HFFc6 (cell line): ENCODE measurements at regions not wholly inside any gene's neighbourhood (a gene's known extent, or its start where the extent isn't known, plus 50 kb on each side); places are given as distances from the start of the nearest gene placed in this dataset.
"Not testable (repeated sequence)": the region's sequence is repeated elsewhere in the genome, so short reads cannot be mapped to it uniquely, and the experiment has no call there.

Experiments
- DNase-seq: peaks from one replicate; pipeline ENCODE4 v3.0.0-alpha.2; 2018
- H3K27ac Mint-ChIP-seq: 2 replicates; pipeline ENCODE4 v1.8.0; 2020; ENCODE audit warnings: mild to moderate bottlenecking, mixed read lengths
- H3K27me3 Mint-ChIP-seq: 2 replicates; pipeline ENCODE4 v1.8.0; 2021; ENCODE audit warnings: mild to moderate bottlenecking, moderate library complexity, mixed read lengths; ENCODE audit not compliant: insufficient read depth
- H3K36me3 Mint-ChIP-seq: 2 replicates; pipeline ENCODE4 v1.8.0; 2021; ENCODE audit warnings: low read depth, mixed read lengths
- H3K4me1 Mint-ChIP-seq: 2 replicates; pipeline ENCODE4 v1.8.0; 2020; ENCODE audit warnings: low read depth, mixed read lengths
- H3K4me3 Mint-ChIP-seq: 2 replicates; pipeline ENCODE4 v1.8.0; 2020; ENCODE audit warnings: mild to moderate bottlenecking, moderate library complexity, mixed read lengths
- H3K9me3 Mint-ChIP-seq: 2 replicates; pipeline ENCODE4 v1.8.0; 2020; ENCODE audit warnings: mild to moderate bottlenecking, mixed read lengths
- CTCF ChIP-seq: fragments of 200-600 bp; sonication (generic); IDR thresholded peaks from 2 replicates; pipeline ENCODE4 v1.5.0; 2021; ENCODE audit warnings: antibody characterized with exemption, mild to moderate bottlenecking

DNA sequence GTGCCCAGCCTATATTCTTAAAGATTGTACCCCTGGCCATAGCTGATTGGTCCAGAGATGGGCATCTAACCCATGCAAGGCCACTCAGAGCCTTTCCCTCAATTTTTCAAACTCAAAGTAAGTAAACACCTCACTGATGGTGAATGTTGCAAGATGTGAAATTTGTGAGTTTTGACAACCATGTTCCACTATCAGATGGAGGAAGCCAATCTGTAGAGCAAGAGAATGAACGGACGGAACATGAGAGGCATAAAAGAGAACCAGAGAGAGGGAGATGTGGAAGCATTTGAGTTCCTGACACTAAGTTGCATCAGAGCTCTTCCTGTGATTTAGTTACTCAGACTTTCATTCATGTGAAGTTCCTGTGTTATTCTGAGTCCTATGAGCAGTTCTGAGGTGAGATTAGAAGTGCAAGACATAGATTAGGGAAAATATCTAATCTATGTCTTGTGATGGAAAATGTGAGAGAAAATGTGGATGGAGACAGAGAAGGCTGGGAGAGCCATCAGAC lies 73.3 kb downstream of the PRSS23 start:
- H3K4me3 Mint-ChIP-seq = no peak overlapping the region
- no peak for DNase-seq
- no peak for TF ChIP-seq CTCF
- no peak overlapping the region for H3K27ac Mint-ChIP-seq
- H3K9me3 Mint-ChIP-seq = no peaks in the 10 kb centered on the region
- H3K27me3 Mint-ChIP-seq = peaks cover 3% of the 10 kb centered on the region; the same call in 1 of the 2 replicates
- H3K4me1 Mint-ChIP-seq = peaks cover 43% of the 10 kb centered on the region
- no peaks in the 10 kb centered on the region for H3K36me3 Mint-ChIP-seq

GRCh38 chr11:86874304-86875056 lies 74.1 kb downstream of the PRSS23 start:
- H3K27me3 Mint-ChIP-seq = peaks cover 3% of the 10 kb centered on the region; the same call in 1 of the 2 replicates
- H3K4me3 Mint-ChIP-seq = no peak overlapping the region
- H3K27ac Mint-ChIP-seq = no peak overlapping the region
- peak; percentile 36 for DNase-seq
- H3K4me1 Mint-ChIP-seq = peaks cover 37% of the 10 kb centered on the region
- no peak for TF ChIP-seq CTCF
- H3K36me3 Mint-ChIP-seq = no peaks in the 10 kb centered on the region
- no peaks in the 10 kb centered on the region for H3K9me3 Mint-ChIP-seq

- Mint-ChIP-seq H3K9me3 (no peaks in the 10 kb centered on the region), H3K27me3 (peaks cover 3% of the 10 kb centered on the region; the same call in 1 of the 2 replicates), H3K4me3 (no peak overlapping the region), H3K27ac (no peak overlapping the region), H3K36me3 (no peaks in the 10 kb centered on the region), H3K4me1 (peaks cover 16% of the 10 kb centered on the region)
- no peak for DNase-seq
- no peak for TF ChIP-seq CTCF
These were observed 76.4 kb downstream of the PRSS23 start for GRCh38 chr11:86876716-86877234.

GRCh38 chr11:86877503-86877902 lies 77.2 kb downstream of the PRSS23 start:
- no peak overlapping the region for H3K27ac Mint-ChIP-seq
- H3K9me3 Mint-ChIP-seq = no peaks in the 10 kb centered on the region
- peaks cover 3% of the 10 kb centered on the region; the same call in 1 of the 2 replicates for H3K27me3 Mint-ChIP-seq
- no peak overlapping the region for H3K4me3 Mint-ChIP-seq
- TF ChIP-seq CTCF = no peak
- peaks cover 16% of the 10 kb centered on the region for H3K4me1 Mint-ChIP-seq
- no peak for DNase-seq
- H3K36me3 Mint-ChIP-seq = no peaks in the 10 kb centered on the region

- not testable (repeated sequence) for H3K27ac Mint-ChIP-seq, H3K4me1 Mint-ChIP-seq, H3K9me3 Mint-ChIP-seq, H3K4me3 Mint-ChIP-seq, H3K27me3 Mint-ChIP-seq, DNase-seq, H3K36me3 Mint-ChIP-seq
These were observed 76.0 kb downstream of the FZD4 start for GRCh38 chr11:86879241-86879640.

GRCh38 chr11:86885311-86885710 lies 69.9 kb downstream of the FZD4 start:
- H3K36me3 Mint-ChIP-seq = peaks cover 8% of the 10 kb centered on the region; the same call in 1 of the 2 replicates
- no peak overlapping the region for H3K4me3 Mint-ChIP-seq
- TF ChIP-seq CTCF = no peak
- H3K4me1 Mint-ChIP-seq = peaks cover 15% of the 10 kb centered on the region
- no peaks in the 10 kb centered on the region; the same call in none of the 2 replicates for H3K27me3 Mint-ChIP-seq
- H3K27ac Mint-ChIP-seq = no peak overlapping the region
- no peaks in the 10 kb centered on the region for H3K9me3 Mint-ChIP-seq
- no peak for DNase-seq
